MM.1S (cell line): ENCODE measurements at regions not wholly inside any gene's neighbourhood (a gene's known extent, or its start where the extent isn't known, plus 50 kb on each side); places are given as distances from the start of the nearest gene placed in this dataset.

Experiments used
- DNase-seq: peaks from one replicate; pipeline ENCODE4 v3.0.0-alpha.2; 2015
- H2AFZ ChIP-seq: fragments of 300-600 bp; sonication (generic); 2 replicates; pipeline ENCODE4 v1.6.0; 2016; ENCODE audit warnings: antibody characterized with exemption, low read length
- H3F3A ChIP-seq: fragments of 300-600 bp; sonication (generic); 2 replicates; pipeline ENCODE4 v1.6.1; 2016; ENCODE audit warnings: mild to moderate bottlenecking, antibody characterized with exemption, low read length, moderate library complexity, mixed read lengths; ENCODE audit not compliant: insufficient read depth
- H3K27ac ChIP-seq: fragments of 300-600 bp; sonication (generic); 2 replicates; pipeline ENCODE4 v1.5.1; 2016; ENCODE audit warnings: mild to moderate bottlenecking, low read length
- H3K27me3 ChIP-seq: fragments of 300-600 bp; sonication (generic); replicated peaks from 2 replicates; pipeline ENCODE4 v1.6.0; 2016; ENCODE audit warnings: low read length; ENCODE audit not compliant: insufficient read depth
- H3K36me3 ChIP-seq: fragments of 300-600 bp; sonication (generic); replicated peaks from 2 replicates; pipeline ENCODE4 v1.6.1; 2016; ENCODE audit warnings: mild to moderate bottlenecking, low read length, mixed read lengths; ENCODE audit not compliant: insufficient read depth
- H3K4me1 ChIP-seq: fragments of 300-600 bp; sonication (generic); 2 replicates; pipeline ENCODE4 v1.6.1; 2016; ENCODE audit warnings: low read length, mixed read lengths
- H3K4me2 ChIP-seq: fragments of 300-600 bp; sonication (generic); 2 replicates; pipeline ENCODE4 v1.6.0; 2016; ENCODE audit warnings: low read depth, low read length
- H3K4me3 ChIP-seq: fragments of 300-600 bp; sonication (generic); 2 replicates; pipeline ENCODE4 v1.5.1; 2016; ENCODE audit warnings: low read length, mixed read lengths
- H3K79me2 ChIP-seq: fragments of 300-600 bp; sonication (generic); 2 replicates; pipeline ENCODE4 v1.6.1; 2016; ENCODE audit warnings: mixed run types, low read length, mixed read lengths
- H3K9ac ChIP-seq: fragments of 300-600 bp; sonication (generic); 2 replicates; pipeline ENCODE4 v1.6.1; 2016; ENCODE audit warnings: low read length, mixed read lengths
- H3K9me2 ChIP-seq: fragments of 300-600 bp; sonication (generic); replicated peaks from 2 replicates; pipeline ENCODE4 v1.6.1; 2016; ENCODE audit warnings: mild to moderate bottlenecking, low read length, mixed read lengths; ENCODE audit not compliant: insufficient read depth
- H3K9me3 ChIP-seq: fragments of 300-600 bp; sonication (generic); replicated peaks from 2 replicates; pipeline ENCODE4 v1.6.1; 2016; ENCODE audit warnings: mild to moderate bottlenecking, low read length, mixed read lengths; ENCODE audit not compliant: insufficient read depth
- H4K20me1 ChIP-seq: fragments of 300-600 bp; sonication (generic); 2 replicates; pipeline ENCODE4 v1.6.1; 2016; ENCODE audit warnings: mild to moderate bottlenecking, low read length, moderate library complexity, mixed read lengths; ENCODE audit not compliant: insufficient read depth
- EZH2 ChIP-seq: fragments of 300-600 bp; sonication (generic); optimal IDR thresholded peaks from 2 replicates; pipeline ENCODE3; 2017; ENCODE audit warnings: low read depth, mild to moderate bottlenecking, antibody characterized with exemption, low read length, mixed read lengths
- EZH2phosphoT487 ChIP-seq: fragments of 300-600 bp; sonication (generic); IDR thresholded peaks from 2 replicates; pipeline ENCODE4 v1.6.1; 2018; ENCODE audit warnings: antibody characterized with exemption, low read length
- TF ChIP-seq, protein P1 (sequence below): fragments of 300-600 bp; sonication (generic); IDR thresholded peaks from 2 replicates; pipeline ENCODE4 v1.5.1; 2016; ENCODE audit warnings: antibody characterized with exemption, low read length, mixed read lengths

DNA sequence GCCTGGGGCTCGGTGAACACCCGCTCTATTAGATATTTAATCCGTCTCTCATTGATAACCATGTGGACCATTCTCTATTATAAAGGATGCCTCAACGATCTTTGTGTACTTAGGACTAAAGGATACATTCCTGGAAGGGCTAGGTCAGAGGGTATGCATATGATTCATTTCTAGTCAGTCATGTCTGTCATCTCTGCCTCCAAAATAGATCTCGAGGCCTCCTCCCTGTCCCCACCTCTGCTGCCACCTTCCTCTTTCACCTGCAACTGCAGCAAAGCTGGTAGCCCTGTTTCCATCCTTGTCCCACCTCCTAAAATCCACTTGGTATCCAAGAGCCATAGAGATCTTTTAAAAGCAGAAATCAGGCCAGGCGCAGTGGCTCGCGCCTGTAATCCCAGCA is 121.5 kb downstream of the KATNIP start:
- H3K79me2 ChIP-seq, result no peaks in the 10 kb centered on the region
- H3K9ac ChIP-seq, result no peak overlapping the region
- no peaks in the 10 kb centered on the region for H4K20me1 ChIP-seq
- no peak overlapping the region for H3K4me3 ChIP-seq
- H3K9me3 ChIP-seq, result no peaks in the 10 kb centered on the region
- no peaks in the 10 kb centered on the region for H3K4me1 ChIP-seq
- no peak overlapping the region for H3K27ac ChIP-seq
- no peaks in the 10 kb centered on the region for H3K9me2 ChIP-seq
- DNase-seq, result no peak
- TF ChIP-seq EZH2 (no peak), EZH2phosphoT487 (no peak)
- TF ChIP-seq, protein P1, sequence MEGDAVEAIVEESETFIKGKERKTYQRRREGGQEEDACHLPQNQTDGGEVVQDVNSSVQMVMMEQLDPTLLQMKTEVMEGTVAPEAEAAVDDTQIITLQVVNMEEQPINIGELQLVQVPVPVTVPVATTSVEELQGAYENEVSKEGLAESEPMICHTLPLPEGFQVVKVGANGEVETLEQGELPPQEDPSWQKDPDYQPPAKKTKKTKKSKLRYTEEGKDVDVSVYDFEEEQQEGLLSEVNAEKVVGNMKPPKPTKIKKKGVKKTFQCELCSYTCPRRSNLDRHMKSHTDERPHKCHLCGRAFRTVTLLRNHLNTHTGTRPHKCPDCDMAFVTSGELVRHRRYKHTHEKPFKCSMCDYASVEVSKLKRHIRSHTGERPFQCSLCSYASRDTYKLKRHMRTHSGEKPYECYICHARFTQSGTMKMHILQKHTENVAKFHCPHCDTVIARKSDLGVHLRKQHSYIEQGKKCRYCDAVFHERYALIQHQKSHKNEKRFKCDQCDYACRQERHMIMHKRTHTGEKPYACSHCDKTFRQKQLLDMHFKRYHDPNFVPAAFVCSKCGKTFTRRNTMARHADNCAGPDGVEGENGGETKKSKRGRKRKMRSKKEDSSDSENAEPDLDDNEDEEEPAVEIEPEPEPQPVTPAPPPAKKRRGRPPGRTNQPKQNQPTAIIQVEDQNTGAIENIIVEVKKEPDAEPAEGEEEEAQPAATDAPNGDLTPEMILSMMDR, result no peak
- H3K36me3 ChIP-seq, result no peaks in the 10 kb centered on the region
- no peaks in the 10 kb centered on the region for H3F3A ChIP-seq
- H3K27me3 ChIP-seq, result no peaks in the 10 kb centered on the region
- no peak overlapping the region for H3K4me2 ChIP-seq
- H2AFZ ChIP-seq, result no peak overlapping the region

GRCh38 chr16:27676839-27677238 is 126.9 kb downstream of the KATNIP start:
- Histone ChIP-seq H3K9me2 (no peaks in the 10 kb centered on the region), H3K4me2 (no peak overlapping the region), H3K4me1 (no peaks in the 10 kb centered on the region), H3F3A (no peaks in the 10 kb centered on the region), H2AFZ (no peak overlapping the region), H3K9ac (no peak overlapping the region), H3K36me3 (no peaks in the 10 kb centered on the region), H3K79me2 (no peaks in the 10 kb centered on the region), H3K4me3 (no peak overlapping the region), H3K9me3 (no peaks in the 10 kb centered on the region), H3K27me3 (no peaks in the 10 kb centered on the region), H3K27ac (no peak overlapping the region), H4K20me1 (no peaks in the 10 kb centered on the region)
- TF ChIP-seq, protein P1, result no peak
- TF ChIP-seq EZH2, result no peak
- TF ChIP-seq EZH2phosphoT487, result no peak
- no peak for DNase-seq

GRCh38 chr16:27677263-27677662 is 127.3 kb downstream of the KATNIP start:
- Histone ChIP-seq H3K4me1 (no peaks in the 10 kb centered on the region), H4K20me1 (no peaks in the 10 kb centered on the region), H3K4me2 (no peak overlapping the region), H3K9me2 (no peaks in the 10 kb centered on the region), H3K27me3 (no peaks in the 10 kb centered on the region), H3K9ac (no peak overlapping the region), H3F3A (no peaks in the 10 kb centered on the region), H2AFZ (no peak overlapping the region), H3K79me2 (no peaks in the 10 kb centered on the region), H3K9me3 (no peaks in the 10 kb centered on the region), H3K36me3 (no peaks in the 10 kb centered on the region), H3K27ac (no peak overlapping the region), H3K4me3 (no peak overlapping the region)
- TF ChIP-seq, protein P1, result no peak
- TF ChIP-seq EZH2phosphoT487, result no peak
- no peak for TF ChIP-seq EZH2
- DNase-seq, result no peak
